GM19395 (cell line): ENCODE measurements at regions not wholly inside any gene's neighbourhood (a gene's known extent, or its start where the extent isn't known, plus 50 kb on each side); places are given as distances from the start of the nearest gene placed in this dataset.

Source experiments
- ATAC-seq: cut with Tn5 transposase; IDR thresholded peaks from one replicate; pipeline ENCODE4 v1.9.1; 2021; ENCODE audit warnings: mild to moderate bottlenecking, moderate library complexity; ENCODE audit not compliant: unreplicated experiment

DNA sequence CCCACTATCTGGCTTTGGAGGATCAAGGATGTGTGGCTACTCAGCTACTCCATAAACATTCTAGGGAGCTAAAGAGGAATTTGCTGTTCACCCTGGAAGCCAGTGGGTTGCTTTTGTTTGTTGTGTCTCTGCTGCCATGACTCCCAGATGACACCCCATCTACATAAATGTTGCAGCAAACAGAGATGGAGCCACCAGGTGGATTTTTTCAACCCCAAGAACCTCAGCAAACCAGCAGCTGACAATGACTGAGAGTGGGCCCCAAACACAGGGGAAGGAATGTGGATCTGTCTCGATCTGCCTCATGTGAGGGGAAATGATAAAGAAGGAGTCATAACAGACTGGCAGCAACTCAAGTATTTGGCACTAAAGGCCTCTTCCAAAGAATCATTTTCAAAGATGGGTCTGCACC is 132.7 kb upstream of the TNC start:
- ATAC-seq, result no peak

- no peak for ATAC-seq
Observed at GRCh38 chr9:115254287-115255180, 136.6 kb upstream of the TNC start.

- no peak for ATAC-seq
Observed at GRCh38 chr9:115261656-115262081, 143.7 kb upstream of the TNC start.

GRCh38 chr9:115262477-115262876 is 144.5 kb upstream of the TNC start:
- no peak for ATAC-seq

DNA sequence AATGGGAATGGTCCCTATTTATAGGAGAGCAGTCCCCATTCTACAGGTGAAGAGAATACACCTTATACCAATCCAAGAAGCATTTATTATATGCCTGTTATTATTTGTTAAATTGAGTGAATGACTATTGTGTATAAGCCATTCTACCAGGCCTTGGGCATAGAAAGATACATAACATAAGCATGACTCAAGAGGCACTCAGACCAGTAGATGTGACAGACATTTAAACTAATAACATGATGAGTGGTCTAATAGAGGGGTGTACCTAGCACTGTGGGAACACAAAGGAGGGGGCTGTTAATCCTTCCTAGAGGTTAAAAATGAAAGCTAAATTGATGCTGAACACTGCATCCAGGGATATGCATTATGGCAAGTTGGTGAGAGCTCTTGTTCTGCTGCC is 145.0 kb upstream of the TNC start:
- no peak for ATAC-seq

DNA sequence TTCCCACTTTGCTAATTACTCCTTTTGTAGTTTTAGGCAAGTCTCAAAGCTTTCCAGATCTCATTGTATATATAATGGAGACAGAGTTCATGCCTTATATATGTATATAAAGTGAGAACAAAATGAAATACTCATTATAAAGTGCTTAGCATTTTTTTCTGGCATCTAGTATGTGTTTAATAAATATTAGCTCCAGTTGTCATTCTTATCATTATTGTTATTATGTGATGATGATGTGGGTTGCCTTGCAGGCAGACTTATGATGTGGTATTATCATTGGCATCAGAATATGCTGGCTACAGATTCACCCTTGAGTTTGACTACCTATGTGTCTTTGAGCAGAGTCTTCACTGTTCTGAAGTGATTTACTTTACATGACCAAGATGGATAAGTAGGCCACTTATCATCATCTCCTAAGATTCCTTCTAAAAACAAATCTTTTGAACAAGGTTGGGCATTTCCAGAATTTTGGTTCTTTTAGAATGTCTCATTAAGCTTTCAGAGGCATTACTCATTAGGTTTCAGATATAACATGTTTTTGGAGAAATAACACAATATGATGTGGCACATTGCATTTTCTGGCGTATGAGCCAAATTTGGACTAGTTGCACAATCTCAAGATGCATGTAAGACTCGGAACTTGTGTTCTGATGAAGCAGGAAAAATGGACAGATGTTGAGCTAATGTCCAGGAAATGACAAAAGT is 145.6 kb upstream of the TNC start:
- ATAC-seq, result no peak

GRCh38 chr9:115264313-115264712 is 146.4 kb upstream of the TNC start:
- ATAC-seq, result no peak

DNA sequence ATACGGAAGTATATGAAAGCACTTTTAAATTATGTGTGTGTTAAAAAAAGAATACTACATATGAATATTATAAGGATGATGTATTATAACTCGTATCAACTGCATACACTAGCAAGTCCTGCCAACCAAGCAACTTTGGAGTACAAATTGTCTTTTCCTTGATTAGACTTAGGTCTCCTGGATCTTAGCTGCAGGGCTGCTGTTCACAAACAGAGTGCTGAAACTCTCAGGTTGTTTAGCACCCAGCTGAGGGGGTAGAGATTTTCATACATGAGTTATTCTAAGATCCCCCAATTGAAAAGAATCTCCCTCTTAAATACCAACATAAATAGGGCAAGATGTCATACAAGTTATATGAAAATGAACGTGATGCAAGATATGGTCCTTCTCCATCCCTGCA is 149.8 kb upstream of the TNC start:
- no peak for ATAC-seq

DNA sequence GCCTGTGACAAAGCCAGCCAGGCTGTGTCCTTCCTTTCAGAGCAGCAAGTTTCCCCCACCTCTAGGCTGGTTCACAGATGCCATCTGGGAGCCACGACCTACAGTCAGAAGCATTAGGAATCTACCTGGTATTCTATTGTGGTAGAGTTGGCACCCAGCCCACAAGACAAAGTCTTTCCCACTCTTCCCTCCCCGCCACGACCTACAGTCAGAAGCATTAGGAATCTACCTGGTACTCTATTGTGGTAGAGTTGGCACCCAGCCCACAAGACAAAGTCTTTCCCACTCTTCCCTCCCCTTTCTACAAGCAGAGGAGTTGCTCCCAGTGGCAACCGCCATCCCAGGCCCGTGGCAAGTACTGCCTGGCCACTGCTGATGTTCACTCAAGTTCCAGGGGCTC is 157.8 kb upstream of the TNC start:
- no peak for ATAC-seq

DNA sequence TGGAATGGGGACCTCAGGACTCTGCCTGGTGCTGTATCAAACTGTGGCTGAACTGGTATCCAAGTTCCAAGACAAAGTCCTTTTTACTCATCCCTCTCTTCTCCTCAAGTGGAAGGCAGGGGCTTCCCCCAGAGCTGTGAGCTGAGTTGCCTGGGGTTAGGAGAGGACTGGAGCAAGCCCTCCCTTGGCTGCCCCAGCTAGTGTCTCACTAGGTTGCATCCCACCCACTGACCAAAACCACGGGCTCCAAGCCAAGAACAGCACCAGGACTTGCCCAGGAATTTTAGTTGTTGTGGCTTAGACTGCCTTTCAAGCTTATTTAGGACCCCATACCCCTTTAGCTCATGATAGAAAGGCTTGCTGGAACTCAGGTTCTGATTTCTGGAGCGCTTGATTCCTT is 158.7 kb upstream of the TNC start:
- ATAC-seq, result no peak

DNA sequence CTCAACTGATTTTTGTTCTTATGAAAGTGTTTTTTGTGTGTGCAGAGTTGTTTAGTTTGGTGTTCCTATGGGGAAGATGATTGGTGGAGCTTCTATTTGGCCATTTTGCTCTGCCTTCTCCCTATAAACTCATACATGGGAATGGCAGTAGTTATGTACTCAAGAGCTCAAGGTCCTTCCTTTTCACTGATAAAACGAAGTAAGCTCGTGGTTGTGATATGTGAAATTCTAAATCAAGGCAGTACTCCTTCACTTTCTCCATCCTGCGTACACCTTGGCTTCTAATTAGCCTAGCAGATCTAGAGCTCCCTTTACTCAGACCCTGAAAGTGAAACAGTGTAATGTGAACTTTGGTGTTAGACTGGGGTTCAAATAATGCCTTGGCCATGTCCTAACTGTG is 159.3 kb upstream of the TNC start:
- ATAC-seq, result no peak

DNA sequence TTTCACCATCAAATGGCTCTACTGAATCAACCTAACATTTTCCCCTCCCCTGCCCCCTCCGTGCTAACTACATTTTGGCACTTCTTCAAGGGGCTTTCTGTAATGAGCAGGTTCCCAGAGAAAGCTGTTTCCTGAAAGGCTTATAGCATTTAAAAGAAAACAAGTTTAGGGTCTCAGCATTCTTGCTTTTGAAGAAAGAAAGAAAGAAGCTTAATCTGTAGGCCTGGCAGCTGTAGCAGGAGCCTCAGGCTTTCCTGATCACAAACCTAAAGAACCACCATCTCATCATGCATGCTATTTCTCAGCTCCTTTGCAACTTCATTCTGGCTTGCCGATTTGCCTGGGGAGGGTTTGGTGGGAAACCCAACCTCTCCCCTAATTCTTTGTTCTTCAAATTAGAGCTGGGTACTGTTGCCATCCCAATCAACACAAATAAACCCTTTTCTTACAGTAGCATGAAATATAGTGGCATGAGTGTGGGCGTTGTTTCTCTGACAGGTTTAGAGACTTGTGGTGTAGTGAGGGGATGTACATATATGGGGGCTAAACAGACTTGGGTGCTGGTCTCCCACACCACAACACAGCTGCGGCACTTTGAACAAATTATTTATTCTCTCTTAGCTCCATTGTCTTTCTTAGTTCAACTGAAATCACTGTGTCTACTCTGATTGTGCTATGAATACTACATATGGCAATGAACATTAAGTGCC is 160.5 kb upstream of the TNC start:
- no peak for ATAC-seq

DNA sequence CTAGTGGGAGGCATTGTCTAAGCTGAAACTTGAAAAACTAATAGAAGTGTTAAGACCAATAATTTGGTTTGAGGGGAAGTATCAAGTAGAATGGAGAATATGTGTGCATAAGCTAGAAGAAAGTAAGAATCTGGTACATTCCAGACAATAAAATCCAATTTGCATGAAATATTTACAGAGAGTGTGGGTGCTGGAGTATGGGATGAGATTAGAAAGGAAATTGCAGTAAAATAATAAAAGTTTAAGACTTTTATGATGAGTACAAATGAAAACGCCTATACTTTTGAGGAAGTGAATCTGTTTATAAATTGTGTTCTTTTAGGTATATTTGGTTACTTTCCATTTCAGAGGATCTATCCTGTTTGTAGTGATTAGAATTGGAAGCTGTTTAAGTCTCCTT is 165.4 kb upstream of the TNC start:
- ATAC-seq, result no peak

DNA sequence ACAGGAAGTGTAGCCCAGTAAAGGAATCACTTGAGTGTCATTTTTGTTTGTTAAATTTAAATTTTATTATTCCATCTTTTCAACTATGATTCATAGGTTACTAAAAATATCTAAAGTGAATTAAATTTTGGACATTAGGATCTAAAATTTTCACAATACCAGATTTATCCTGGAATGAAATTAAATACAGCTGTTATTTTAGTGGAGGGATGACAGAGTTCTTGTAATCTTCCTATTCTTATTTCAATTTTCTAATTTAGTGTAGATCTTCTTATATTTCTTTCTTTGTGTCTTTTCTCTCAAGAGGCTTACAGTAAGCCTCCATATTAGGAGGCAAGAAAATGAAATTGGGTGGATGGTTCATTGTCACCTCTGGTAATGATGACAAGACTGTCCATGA is 167.9 kb upstream of the TNC start:
- ATAC-seq, result no peak

- no peak for ATAC-seq
Observed at GRCh38 chr9:115286411-115286810, 168.5 kb upstream of the TNC start.

DNA sequence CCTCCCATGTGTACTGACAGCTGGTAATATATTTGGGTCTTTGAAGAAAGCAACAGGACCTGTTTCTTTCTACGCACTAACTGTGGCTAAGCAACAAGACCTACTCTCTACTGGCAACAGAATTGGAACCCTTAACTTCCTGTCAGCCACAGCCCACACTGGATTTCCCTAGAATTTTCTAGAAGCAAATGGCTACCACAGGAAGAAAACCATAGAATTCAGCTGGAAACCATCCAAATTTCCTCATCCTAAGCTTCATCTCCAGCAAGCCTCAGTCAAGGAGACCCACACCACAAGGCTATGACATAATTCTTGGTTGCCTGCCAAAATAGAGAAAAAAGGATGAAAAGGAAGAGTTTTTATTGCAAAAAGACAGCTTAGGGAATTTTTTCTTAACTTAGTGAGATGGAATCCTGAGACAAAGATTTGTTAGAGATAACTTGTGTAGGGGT is 171.8 kb upstream of the TNC start:
- ATAC-seq, result no peak

- ATAC-seq, result no peak
Observed at GRCh38 chr9:115291841-115292240, 173.9 kb upstream of the TNC start.

DNA sequence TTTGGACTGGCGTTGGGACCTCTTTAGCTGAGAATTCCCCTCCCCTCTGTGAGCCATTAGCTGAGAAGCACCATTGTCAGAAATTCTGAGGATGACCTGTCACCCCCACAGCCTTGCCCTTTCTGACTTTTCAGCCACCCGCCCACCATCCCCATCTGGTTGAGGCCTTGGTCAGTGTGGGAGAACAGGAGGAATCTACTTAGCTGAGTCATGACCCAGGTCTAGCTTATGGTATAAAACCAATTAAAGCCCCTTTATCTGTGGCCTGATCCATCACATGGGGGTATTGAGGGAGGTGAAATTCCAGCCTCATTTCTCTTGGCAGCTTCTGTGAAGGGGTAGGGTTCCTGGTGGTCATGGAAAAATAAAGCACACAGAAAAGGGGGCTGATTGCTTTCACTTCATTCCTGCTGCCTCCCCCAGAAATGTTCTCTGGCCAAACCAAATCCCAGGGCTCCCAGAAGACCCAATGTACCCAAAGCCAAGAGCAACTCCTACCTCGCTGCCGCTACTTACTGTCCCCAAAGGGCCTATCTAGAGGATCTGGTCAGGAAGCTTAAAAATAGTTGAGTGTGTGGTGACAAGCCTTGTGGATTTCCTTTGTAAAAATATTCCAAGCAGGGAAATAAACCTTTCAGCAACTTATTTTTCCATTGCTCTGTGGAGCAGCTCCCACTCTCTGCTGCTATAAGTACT is 174.8 kb upstream of the TNC start:
- ATAC-seq, result no peak

DNA sequence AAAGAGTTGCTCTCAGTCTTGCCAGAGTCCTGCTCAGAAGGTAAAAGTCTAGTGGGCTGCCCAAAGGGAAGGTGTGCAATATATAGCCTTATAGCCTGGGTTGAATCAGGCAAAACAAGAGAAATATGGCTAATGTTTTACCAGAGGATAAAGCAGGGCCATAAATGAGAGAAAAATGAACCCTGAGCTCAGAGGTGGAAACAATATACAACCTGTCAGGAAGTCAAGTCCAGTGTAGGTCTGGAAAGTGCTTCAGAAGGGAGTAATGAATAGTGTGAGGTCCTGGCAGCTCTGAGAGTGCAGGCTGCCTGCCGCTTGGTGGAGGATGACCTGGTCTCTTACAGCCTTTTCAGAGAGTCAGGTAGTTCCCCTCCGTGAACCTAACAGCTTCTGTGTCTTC is 177.8 kb upstream of the TNC start:
- no peak for ATAC-seq

DNA sequence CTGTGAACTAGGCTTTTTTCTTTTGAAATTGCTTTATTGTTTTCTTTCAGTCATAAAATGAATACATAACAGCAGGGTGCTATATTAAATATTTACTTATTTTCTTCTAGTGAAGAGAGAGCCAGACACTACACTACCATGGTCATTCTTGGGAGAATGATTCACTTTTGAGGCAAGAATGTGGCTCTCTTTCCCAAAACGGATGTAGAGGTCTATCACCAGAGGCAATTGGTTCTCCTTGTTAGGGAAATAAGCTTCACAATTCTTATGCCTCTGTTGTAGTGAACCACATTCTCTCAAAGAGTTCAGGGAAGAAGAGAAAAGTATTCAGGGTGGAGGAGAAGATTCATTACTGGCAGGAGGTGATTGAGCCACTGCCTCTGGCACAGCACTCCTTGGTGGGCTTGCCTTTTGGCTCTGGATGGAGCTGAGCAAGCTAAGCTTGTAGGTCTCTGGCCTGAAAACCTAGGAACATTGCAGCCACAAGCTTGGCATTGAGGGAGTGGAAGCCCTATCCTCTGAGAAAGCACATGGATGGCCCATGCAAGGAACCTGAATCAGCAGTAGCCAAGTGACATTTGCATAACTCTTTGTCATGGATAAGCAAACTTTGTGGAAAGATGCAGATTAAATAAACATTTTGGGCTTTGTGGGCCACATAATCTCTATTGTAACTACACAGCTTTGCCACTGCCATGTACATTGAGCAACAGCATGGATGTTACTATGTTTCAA is 179.0 kb upstream of the TNC start:
- no peak for ATAC-seq
